HEK293 (cell line): ENCODE measurements at regions not wholly inside any gene's neighbourhood (a gene's known extent, or its start where the extent isn't known, plus 50 kb on each side); places are given as distances from the start of the nearest gene placed in this dataset.

Experiments
- CTCF ChIA-PET: fragments of 350-600 bp; formaldehyde crosslinking; extraction: SDS; loops from one replicate; lab custom pipeline; 2021; ENCODE audit warnings: antibody characterized with exemption; lab: Yijun Ruan, JAX
- POLR2A ChIA-PET: fragments of 300-600 bp; formaldehyde crosslinking; extraction: SDS; loops from one replicate; lab custom pipeline; 2020; ENCODE audit warnings: antibody characterized with exemption, inconsistent platforms; lab: Yijun Ruan, JAX
- H3K27ac ChIP-seq: fragments of 200-500 bp; sonication (Bioruptor generic); 2 replicates; pipeline ENCODE4 v1.5.1; 2014; ENCODE audit warnings: low read depth, low read length, control low read depth, inconsistent platforms; ENCODE audit errors: extremely low read depth
- H3K36me3 ChIP-seq, 2 experiments: fragments of 200-500 bp in 1 of 2; sonication (Bioruptor generic) in 1 of 2; 1 replicate in 1 of 2; 2 replicates in 1 of 2; pipeline ENCODE4 v1.5.1; 2014 to 2017; ENCODE audit warnings: inconsistent platforms in 2 of 2, low read length in 2 of 2; ENCODE audit not compliant: control insufficient read depth in 2 of 2, insufficient read depth in 1 of 2
- H3K4me1 ChIP-seq: fragments of 200-500 bp; sonication (Bioruptor generic); 2 replicates; pipeline ENCODE4 v1.5.1; 2014; ENCODE audit warnings: mild to moderate bottlenecking, low read length, inconsistent platforms; ENCODE audit not compliant: control insufficient read depth, insufficient read depth
- H3K4me3 ChIP-seq: 2 replicates; pipeline ENCODE4 v1.5.1; 2011; ENCODE audit warnings: low read depth, mild to moderate bottlenecking, control low read depth, low read length, moderate library complexity
- H3K9me3 ChIP-seq: fragments of 200-500 bp; sonication (Bioruptor generic); 2 replicates; pipeline ENCODE4 v1.5.1; 2014; ENCODE audit warnings: low read depth, low read length, inconsistent platforms; ENCODE audit not compliant: control insufficient read depth, insufficient read depth
- GLIS1 ChIP-seq: fragments of 450-650 bp; formaldehyde crosslinking; IDR thresholded peaks from 2 replicates; pipeline ENCODE4 v1.5.1; 2016; ENCODE audit warnings: missing biosample characterization, missing genetic modification characterization
- KLF7 ChIP-seq: fragments of 450-650 bp; formaldehyde crosslinking; IDR thresholded peaks from 2 replicates; pipeline ENCODE4 v1.5.1; 2016; ENCODE audit warnings: missing biosample characterization, missing genetic modification characterization, borderline replicate concordance
- KLF8 ChIP-seq: fragments of 450-650 bp; formaldehyde crosslinking; IDR thresholded peaks from 2 replicates; pipeline ENCODE4 v1.5.1; 2016; ENCODE audit warnings: missing biosample characterization, missing genetic modification characterization
- MEIS1 ChIP-seq: sonication (generic); formaldehyde crosslinking; IDR thresholded peaks from 2 replicates; pipeline ENCODE4 v1.8.1; 2022; ENCODE audit warnings: missing genetic modification reagents, mild to moderate bottlenecking, borderline replicate concordance
- SETDB1 ChIP-seq: IDR thresholded peaks from one replicate; pipeline ENCODE4 v1.6.1; 2017; ENCODE audit warnings: mild to moderate bottlenecking, low read length, moderate library complexity, mixed read lengths; ENCODE audit not compliant: insufficient read length
- YY1 ChIP-seq: fragments of 450-650 bp; formaldehyde crosslinking; IDR thresholded peaks from 2 replicates; pipeline ENCODE4 v1.5.1; 2018; ENCODE audit warnings: missing biosample characterization, missing genetic modification characterization
- ZBTB17 ChIP-seq: fragments of 450-650 bp; formaldehyde crosslinking; IDR thresholded peaks from 2 replicates; pipeline ENCODE4 v1.5.1; 2016; ENCODE audit warnings: missing biosample characterization, missing genetic modification characterization
- ZBTB21 ChIP-seq: fragments of 450-650 bp; formaldehyde crosslinking; IDR thresholded peaks from 2 replicates; pipeline ENCODE4 v1.5.1; 2017; ENCODE audit warnings: missing biosample characterization, missing genetic modification characterization
- ZNF155 ChIP-seq: fragments of 450-650 bp; formaldehyde crosslinking; IDR thresholded peaks from 2 replicates; pipeline ENCODE4 v1.5.1; 2016; ENCODE audit warnings: missing biosample characterization, missing genetic modification characterization
- ZNF174 ChIP-seq: fragments of 450-650 bp; formaldehyde crosslinking; IDR thresholded peaks from 2 replicates; pipeline ENCODE4 v1.5.0; 2017; ENCODE audit warnings: missing biosample characterization, mild to moderate bottlenecking, missing genetic modification characterization
- ZNF26 ChIP-seq: fragments of 450-650 bp; formaldehyde crosslinking; IDR thresholded peaks from 2 replicates; pipeline ENCODE4 v1.5.1; 2016; ENCODE audit warnings: missing biosample characterization, missing genetic modification characterization
- ZNF354C ChIP-seq: fragments of 450-650 bp; formaldehyde crosslinking; IDR thresholded peaks from 2 replicates; pipeline ENCODE4 v1.5.1; 2016; ENCODE audit warnings: missing biosample characterization, missing genetic modification characterization, low read depth, borderline replicate concordance
- ZNF398 ChIP-seq: fragments of 450-650 bp; formaldehyde crosslinking; IDR thresholded peaks from 2 replicates; pipeline ENCODE4 v1.5.1; 2017; ENCODE audit warnings: missing biosample characterization, missing genetic modification characterization
- ZNF529 ChIP-seq: fragments of 450-650 bp; formaldehyde crosslinking; IDR thresholded peaks from 2 replicates; pipeline ENCODE4 v1.5.1; 2017; ENCODE audit warnings: missing genetic modification characterization, missing biosample characterization; ENCODE audit not compliant: insufficient replicate concordance
- ZNF548 ChIP-seq: fragments of 450-650 bp; formaldehyde crosslinking; IDR thresholded peaks from 2 replicates; pipeline ENCODE4 v1.5.1; 2016; ENCODE audit warnings: missing biosample characterization, missing genetic modification characterization
- ZNF560 ChIP-seq: fragments of 450-650 bp; formaldehyde crosslinking; IDR thresholded peaks from 2 replicates; pipeline ENCODE4 v1.5.1; 2017; ENCODE audit warnings: missing biosample characterization, missing genetic modification characterization, borderline replicate concordance
- ZNF580 ChIP-seq: fragments of 450-650 bp; formaldehyde crosslinking; IDR thresholded peaks from 2 replicates; pipeline ENCODE4 v1.5.1; 2016; ENCODE audit warnings: missing biosample characterization, missing genetic modification characterization
- ZNF600 ChIP-seq: fragments of 450-650 bp; formaldehyde crosslinking; IDR thresholded peaks from 2 replicates; pipeline ENCODE4 v1.5.1; 2016; ENCODE audit warnings: missing biosample characterization, missing genetic modification characterization
- ZNF639 ChIP-seq: fragments of 450-650 bp; formaldehyde crosslinking; IDR thresholded peaks from 2 replicates; pipeline ENCODE4 v1.5.1; 2016; ENCODE audit warnings: missing biosample characterization, missing genetic modification characterization
- ZNF692 ChIP-seq: fragments of 450-650 bp; formaldehyde crosslinking; IDR thresholded peaks from 2 replicates; pipeline ENCODE4 v1.5.1; 2016; ENCODE audit warnings: missing biosample characterization, missing genetic modification characterization
- ZNF747 ChIP-seq: fragments of 450-650 bp; formaldehyde crosslinking; IDR thresholded peaks from 2 replicates; pipeline ENCODE4 v1.5.1; 2016; ENCODE audit warnings: missing biosample characterization, missing genetic modification characterization
- ZNF785 ChIP-seq: fragments of 450-650 bp; formaldehyde crosslinking; IDR thresholded peaks from 2 replicates; pipeline ENCODE4 v1.5.1; 2016; ENCODE audit warnings: missing biosample characterization, missing genetic modification characterization
- ZSCAN18 ChIP-seq: fragments of 450-650 bp; formaldehyde crosslinking; IDR thresholded peaks from 2 replicates; pipeline ENCODE4 v1.5.1; 2016; ENCODE audit warnings: missing biosample characterization, missing genetic modification characterization
- TF ChIP-seq, protein P1 (sequence below): fragments of 450-650 bp; formaldehyde crosslinking; IDR thresholded peaks from 2 replicates; pipeline ENCODE4 v1.5.1; 2016; ENCODE audit warnings: missing biosample characterization, missing genetic modification characterization

DNA sequence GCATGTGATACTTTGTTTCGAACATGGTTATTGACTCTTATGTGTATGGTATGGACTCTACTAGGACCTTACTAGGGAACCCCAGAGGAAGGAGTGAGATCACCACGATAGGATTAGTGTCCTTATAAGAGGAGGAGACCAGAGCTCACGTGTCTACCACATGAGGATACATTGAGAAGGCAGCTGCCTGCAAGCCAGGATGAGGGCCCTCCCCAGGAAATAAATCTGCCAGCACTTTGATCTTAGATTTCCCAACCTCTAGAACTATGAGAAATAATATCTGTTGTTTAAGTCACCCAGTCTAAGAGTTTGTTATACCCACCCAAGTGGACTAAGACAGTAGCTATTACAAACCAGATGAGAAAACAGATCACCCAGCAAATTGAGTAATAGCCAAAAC is 559.3 kb upstream of the USP24 start (continued):
- TF ChIP-seq ZBTB21 (tag by site-specific recombination) (no peak), ZNF174 (no peak), ZNF692 (tag by site-specific recombination) (no peak), KLF7 (tag by site-specific recombination) (no peak), KLF8 (tag by site-specific recombination) (no peak), ZNF785 (tag by site-specific recombination) (no peak), ZNF747 (tag by site-specific recombination) (no peak), ZNF155 (tag by site-specific recombination) (no peak), ZNF26 (no peak), ZNF600 (tag by site-specific recombination) (no peak)
- TF ChIP-seq, protein P1, sequence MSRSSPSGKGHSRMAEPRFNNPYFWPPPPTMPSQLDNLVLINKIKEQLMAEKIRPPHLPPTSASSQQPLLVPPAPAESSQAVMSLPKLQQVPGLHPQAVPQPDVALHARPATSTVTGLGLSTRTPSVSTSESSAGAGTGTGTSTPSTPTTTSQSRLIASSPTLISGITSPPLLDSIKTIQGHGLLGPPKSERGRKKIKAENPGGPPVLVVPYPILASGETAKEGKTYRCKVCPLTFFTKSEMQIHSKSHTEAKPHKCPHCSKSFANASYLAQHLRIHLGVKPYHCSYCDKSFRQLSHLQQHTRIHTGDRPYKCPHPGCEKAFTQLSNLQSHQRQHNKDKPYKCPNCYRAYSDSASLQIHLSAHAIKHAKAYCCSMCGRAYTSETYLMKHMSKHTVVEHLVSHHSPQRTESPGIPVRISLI (tag by site-specific recombination): no peak

DNA sequence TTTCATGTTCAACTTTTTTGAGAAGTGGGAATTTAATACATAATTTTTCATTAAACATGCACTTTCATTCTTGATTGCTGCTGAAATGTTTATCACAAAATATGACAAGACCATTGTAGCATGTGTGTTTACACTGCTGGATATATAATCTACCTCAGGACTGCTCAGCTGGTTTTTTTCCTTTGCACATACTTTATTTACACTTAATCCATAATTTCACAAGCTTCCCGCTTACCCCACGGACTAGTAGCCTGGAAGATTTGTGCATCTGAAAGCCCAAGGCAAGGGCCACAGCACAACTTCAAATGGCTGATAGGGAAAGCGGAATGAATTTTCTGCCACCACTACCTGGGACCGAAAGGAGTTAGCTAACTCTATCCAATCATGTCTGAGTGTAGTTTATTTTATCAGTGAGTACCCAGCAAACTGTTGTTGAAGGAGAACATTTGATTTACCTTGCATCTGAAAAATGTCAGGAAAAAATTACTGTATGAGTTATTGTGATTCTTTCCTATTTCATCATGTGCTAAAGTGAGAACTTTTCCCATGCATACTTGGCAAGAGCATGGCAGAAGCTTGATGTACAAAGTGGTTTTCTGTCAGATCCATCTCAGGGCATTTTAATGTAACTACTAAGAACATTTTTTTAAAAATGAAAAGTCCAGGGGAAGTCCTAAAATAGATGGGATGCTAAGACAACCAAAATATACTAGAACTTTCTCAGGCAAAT is 558.2 kb upstream of the USP24 start:
- CTCF ChIA-PET: no interaction called here
- TF ChIP-seq ZNF560 (tag by site-specific recombination) (no peak), ZNF548 (tag by site-specific recombination) (no peak), ZNF639 (tag by site-specific recombination) (no peak), MEIS1 (no peak), ZNF529 (tag by site-specific recombination) (no peak)
- H3K4me3 ChIP-seq: no peak overlapping the region
- no peaks in the 10 kb centered on the region for H3K36me3 ChIP-seq
- POLR2A ChIA-PET: no interaction called here
- H3K27ac ChIP-seq: no peak overlapping the region
- H3K9me3 ChIP-seq: no peaks in the 10 kb centered on the region
- no peaks in the 10 kb centered on the region for H3K4me1 ChIP-seq

- Histone ChIP-seq H3K36me3 (no peaks in the 10 kb centered on the region), H3K27ac (no peak overlapping the region), H3K4me3 (no peak overlapping the region), H3K4me1 (no peaks in the 10 kb centered on the region), H3K9me3 (no peaks in the 10 kb centered on the region)
- CTCF ChIA-PET: interaction anchor here (1.1 kb wide), 1 partner anchor 96 kb away, joined by 3 read pairs; no protein-coding TSS in a partner anchor
- POLR2A ChIA-PET: no interaction called here
- TF ChIP-seq ZBTB17 (tag by site-specific recombination): no peak
- no peak for TF ChIP-seq YY1 (tag by site-specific recombination)
- TF ChIP-seq ZNF398 (tag by site-specific recombination): no peak
- no peak for TF ChIP-seq ZSCAN18 (tag by site-specific recombination)
- TF ChIP-seq SETDB1: no peak
- TF ChIP-seq ZNF354C (tag by site-specific recombination): no peak
- no peak for TF ChIP-seq ZNF580 (tag by site-specific recombination)
- no peak for TF ChIP-seq GLIS1 (tag by site-specific recombination)
These were observed 553.3 kb upstream of the USP24 start for GRCh38 chr1:55768327-55768952.
